Keratinocyte (primary cell): ENCODE measurements at regions not wholly inside any gene's neighbourhood (a gene's known extent, or its start where the extent isn't known, plus 50 kb on each side); places are given as distances from the start of the nearest gene placed in this dataset.

Source experiments
- CTCF ChIP-seq, 3 experiments: IDR thresholded peaks in 1 of 3; conservative IDR thresholded peaks in 1 of 3; optimal IDR thresholded peaks in 1 of 3; 2 replicates in 2 of 3; 3 replicates in 1 of 3; pipeline versions ENCODE3 to v1.5.1; 2011; ENCODE audit warnings: low read length in 3 of 3, mild to moderate bottlenecking in 3 of 3, moderate library complexity in 2 of 3, control low read depth in 1 of 3, inconsistent platforms in 1 of 3; ENCODE audit not compliant: insufficient read depth in 2 of 3; ENCODE audit errors: extremely low read depth in 1 of 3
- EZH2 ChIP-seq: IDR thresholded peaks from one replicate; pipeline ENCODE4 v1.6.1; 2012; ENCODE audit warnings: inconsistent platforms, mild to moderate bottlenecking, low read length, moderate library complexity

DNA sequence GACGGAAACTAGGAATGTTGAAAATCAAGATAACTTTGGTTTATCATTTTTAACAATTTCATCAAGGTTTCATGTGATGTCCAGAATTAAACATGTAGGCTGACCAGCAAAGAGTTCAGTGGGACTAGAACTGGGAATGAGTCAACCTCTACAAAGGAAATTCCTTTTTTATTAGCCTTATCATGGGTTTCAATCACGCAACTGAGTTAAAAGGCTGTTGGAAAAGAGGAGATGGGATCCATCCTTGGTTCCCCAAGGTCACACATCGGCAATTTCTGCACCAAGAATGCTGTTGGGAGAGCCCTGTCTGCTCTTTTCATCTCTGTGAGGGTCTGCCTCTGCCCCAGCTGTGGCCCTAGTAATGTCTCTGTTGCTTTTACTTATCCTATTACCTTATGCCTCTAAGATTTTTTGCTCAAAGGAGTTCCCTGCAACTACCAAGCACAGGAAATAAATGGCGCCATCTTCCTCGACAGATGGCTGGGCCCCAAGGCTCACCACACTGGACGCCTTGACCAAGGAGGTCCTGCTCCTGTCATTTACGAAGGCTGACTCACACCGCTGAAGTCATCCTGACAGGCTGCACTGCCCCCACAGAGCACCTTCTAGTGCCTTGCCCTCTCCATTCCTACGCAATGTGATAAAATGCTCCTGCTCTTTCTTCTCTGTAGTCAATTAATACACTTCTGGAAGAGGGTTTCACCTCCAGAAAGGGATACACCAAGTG lies 367.4 kb downstream of the GXYLT1 start:
- TF ChIP-seq CTCF (optimal IDR thresholded peaks at IDR 0.05 in 1 of 3, IDR thresholded peaks at IDR 0.05 in 1 of 3, conservative IDR thresholded peaks at IDR 0.05 in 1 of 3; ENCODE audit: extremely low read depth in 1 of 3, insufficient read depth in 2 of 3, low read length in 3 of 3) (no peak), EZH2 (no peak)
